ENCODE measurements at regions not wholly inside any gene's neighbourhood (a gene's known extent, or its start where the extent isn't known, plus 50 kb on each side); places are given as distances from the start of the nearest gene placed in this dataset.

- TF ChIP-seq EZH2phosphoT487 (IDR thresholded peaks at IDR 0.05; ENCODE audit: insufficient read depth, low read depth) (no peak), EZH2 (IDR thresholded peaks at IDR 0.05; ENCODE audit: insufficient read depth, poor library complexity, severe bottlenecking) (no peak)
- peak overlapping the region; percentile 27; the same call in 1 of the 2 replicates for H3K27ac ChIP-seq
- H3K4me3 ChIP-seq: no peak overlapping the region
- DNase-seq: peak; percentile 56
- in situ Hi-C loops (cut with MboI): no loop called here
- H3K4me2 ChIP-seq (ENCODE audit: unreplicated experiment): no peak overlapping the region
- H3K36me3 ChIP-seq (ENCODE audit: low read depth): no peaks in the 10 kb centered on the region
- H2AFZ ChIP-seq: peak overlapping the region; percentile 39; the same call in 1 of the 2 replicates
- 51 to 61% methylated on average over 5 of the region's 5 CpGs for WGBS, 2 experiments (ENCODE audit: low coverage in 1 of 2, low lambda C conversion rate in 2 of 2, missing lambda C conversion rate in 2 of 2)
- no peaks in the 10 kb centered on the region for H4K20me1 ChIP-seq (ENCODE audit: insufficient read depth)
- no peak overlapping the region for H3K9ac ChIP-seq
- no peaks in the 10 kb centered on the region for H3F3A ChIP-seq (ENCODE audit: insufficient read depth)
- no peaks in the 10 kb centered on the region for H3K4me1 ChIP-seq (ENCODE audit: insufficient read depth)
- no peaks in the 10 kb centered on the region for H3K79me2 ChIP-seq (ENCODE audit: insufficient read depth)
- no peaks in the 10 kb centered on the region for H3K9me2 ChIP-seq (ENCODE audit: insufficient read depth)
- H3K9me3 ChIP-seq (ENCODE audit: low read depth): no peaks in the 10 kb centered on the region
- no peaks in the 10 kb centered on the region for H3K27me3 ChIP-seq (replicated peaks; ENCODE audit: insufficient read depth)
Observed at GRCh38 chr7:80312139-80312661, 177.6 kb downstream of the GNAI1 start.

GRCh38 chr7:80311313-80311712 is 176.7 kb downstream of the GNAI1 start:
- TF ChIP-seq EZH2phosphoT487 (IDR thresholded peaks at IDR 0.05; ENCODE audit: insufficient read depth, low read depth) (no peak), EZH2 (IDR thresholded peaks at IDR 0.05; ENCODE audit: insufficient read depth, poor library complexity, severe bottlenecking) (no peak)
- Histone ChIP-seq H3K27ac (no peak overlapping the region), H3K4me2 (ENCODE audit: unreplicated experiment) (no peak overlapping the region), H3K9me3 (ENCODE audit: low read depth) (no peaks in the 10 kb centered on the region), H4K20me1 (ENCODE audit: insufficient read depth) (no peaks in the 10 kb centered on the region), H3K79me2 (ENCODE audit: insufficient read depth) (no peaks in the 10 kb centered on the region), H3F3A (ENCODE audit: insufficient read depth) (no peaks in the 10 kb centered on the region), H3K9me2 (ENCODE audit: insufficient read depth) (no peaks in the 10 kb centered on the region), H3K9ac (no peak overlapping the region), H3K36me3 (ENCODE audit: low read depth) (no peaks in the 10 kb centered on the region), H3K4me1 (ENCODE audit: insufficient read depth) (no peaks in the 10 kb centered on the region), H2AFZ (no peak overlapping the region), H3K27me3 (replicated peaks; ENCODE audit: insufficient read depth) (no peaks in the 10 kb centered on the region), H3K4me3 (no peak overlapping the region)
- 63 to 75% methylated on average over 2 of the region's 2 CpGs for WGBS, 2 experiments (ENCODE audit: low coverage in 1 of 2, low lambda C conversion rate in 2 of 2, missing lambda C conversion rate in 2 of 2)
- in situ Hi-C loops (cut with MboI): no loop called here
- no peak for DNase-seq

- in situ Hi-C loops (cut with MboI): no loop called here
- Histone ChIP-seq H3K27me3 (replicated peaks; ENCODE audit: insufficient read depth) (no peaks in the 10 kb centered on the region), H3K9ac (no peak overlapping the region), H3K27ac (no peak overlapping the region), H4K20me1 (ENCODE audit: insufficient read depth) (no peaks in the 10 kb centered on the region), H3K4me1 (ENCODE audit: insufficient read depth) (no peaks in the 10 kb centered on the region), H3F3A (ENCODE audit: insufficient read depth) (no peaks in the 10 kb centered on the region), H3K79me2 (ENCODE audit: insufficient read depth) (no peaks in the 10 kb centered on the region), H3K9me2 (ENCODE audit: insufficient read depth) (no peaks in the 10 kb centered on the region), H3K4me2 (ENCODE audit: unreplicated experiment) (no peak overlapping the region), H3K36me3 (ENCODE audit: low read depth) (no peaks in the 10 kb centered on the region), H2AFZ (no peak overlapping the region), H3K4me3 (no peak overlapping the region), H3K9me3 (ENCODE audit: low read depth) (no peaks in the 10 kb centered on the region)
- DNase-seq: no peak
- TF ChIP-seq EZH2 (IDR thresholded peaks at IDR 0.05; ENCODE audit: insufficient read depth, poor library complexity, severe bottlenecking) (no peak), EZH2phosphoT487 (IDR thresholded peaks at IDR 0.05; ENCODE audit: insufficient read depth, low read depth) (no peak)
- WGBS, 2 experiments (ENCODE audit: low coverage in 1 of 2, low lambda C conversion rate in 2 of 2, missing lambda C conversion rate in 2 of 2): 79 to 88% methylated on average over 4 of the region's 4 CpGs
Observed at GRCh38 chr7:80309971-80310549, 175.4 kb downstream of the GNAI1 start.

- no peaks in the 10 kb centered on the region for H3K27me3 ChIP-seq (replicated peaks; ENCODE audit: insufficient read depth)
- no peaks in the 10 kb centered on the region for H3K4me1 ChIP-seq (ENCODE audit: insufficient read depth)
- H2AFZ ChIP-seq: no peak overlapping the region
- no peak overlapping the region for H3K4me3 ChIP-seq
- H3K79me2 ChIP-seq (ENCODE audit: insufficient read depth): no peaks in the 10 kb centered on the region
- H3K9ac ChIP-seq: no peak overlapping the region
- TF ChIP-seq EZH2 (IDR thresholded peaks at IDR 0.05; ENCODE audit: insufficient read depth, poor library complexity, severe bottlenecking) (no peak), EZH2phosphoT487 (IDR thresholded peaks at IDR 0.05; ENCODE audit: insufficient read depth, low read depth) (no peak)
- H4K20me1 ChIP-seq (ENCODE audit: insufficient read depth): no peaks in the 10 kb centered on the region
- H3F3A ChIP-seq (ENCODE audit: insufficient read depth): no peaks in the 10 kb centered on the region
- 92 to 93% methylated on average over 3 of the region's 3 CpGs for WGBS, 2 experiments (ENCODE audit: low coverage in 1 of 2, low lambda C conversion rate in 2 of 2, missing lambda C conversion rate in 2 of 2)
- no peak overlapping the region for H3K4me2 ChIP-seq (ENCODE audit: unreplicated experiment)
- in situ Hi-C loops (cut with MboI): no loop called here
- H3K27ac ChIP-seq: no peak overlapping the region
- no peak for DNase-seq
- H3K9me2 ChIP-seq (ENCODE audit: insufficient read depth): no peaks in the 10 kb centered on the region
- H3K36me3 ChIP-seq (ENCODE audit: low read depth): no peaks in the 10 kb centered on the region
- no peaks in the 10 kb centered on the region for H3K9me3 ChIP-seq (ENCODE audit: low read depth)
Observed at GRCh38 chr7:80309377-80309776, 174.7 kb downstream of the GNAI1 start.
